ENCODE measurements at regions not wholly inside any gene's neighbourhood (a gene's known extent, or its start where the extent isn't known, plus 50 kb on each side); places are given as distances from the start of the nearest gene placed in this dataset.
A peak's percentile ranks its signal among the peaks of the same experiment; 100 is the strongest.

GRCh38 chr3:10585945-10586344, 80.6 kb upstream of the ATP2B2 start:
- no peak for DNase-seq

GRCh38 chr3:10594915-10595314, 89.5 kb upstream of the ATP2B2 start:
- DNase-seq = peak; percentile 68

GRCh38 chr3:10596746-10597448, 91.5 kb upstream of the ATP2B2 start:
- DNase-seq = no peak

GRCh38 chr3:10597733-10598132, 92.3 kb upstream of the ATP2B2 start:
- DNase-seq = no peak

- no peak for DNase-seq
Measured at GRCh38 chr3:10599017-10599416, 93.6 kb upstream of the ATP2B2 start.

GRCh38 chr3:10599444-10599843, 94.1 kb upstream of the ATP2B2 start:
- no peak for DNase-seq

GRCh38 chr3:10600296-10600714, 94.9 kb upstream of the ATP2B2 start:
- DNase-seq = no peak

- no peak for DNase-seq
Measured at GRCh38 chr3:10600726-10601125, 95.3 kb upstream of the ATP2B2 start.

GRCh38 chr3:10601151-10601856, 95.9 kb upstream of the ATP2B2 start:
- no peak for DNase-seq

GRCh38 chr3:10601857-10602230, 96.5 kb upstream of the ATP2B2 start:
- no peak for DNase-seq

- DNase-seq = no peak
Measured at GRCh38 chr3:10602271-10602670, 96.9 kb upstream of the ATP2B2 start.

GRCh38 chr3:10602769-10603768, 97.7 kb upstream of the ATP2B2 start:
- DNase-seq = no peak

GRCh38 chr3:10609134-10609533, 103.7 kb upstream of the ATP2B2 start:
- DNase-seq = no peak

GRCh38 chr3:10614168-10614567, 108.8 kb upstream of the ATP2B2 start:
- DNase-seq = no peak

- DNase-seq = no peak
Measured at GRCh38 chr3:10615715-10616114, 110.3 kb upstream of the ATP2B2 start.

- DNase-seq = no peak
Measured at GRCh38 chr3:10616321-10616720, 110.9 kb upstream of the ATP2B2 start.

- DNase-seq = no peak
Measured at GRCh38 chr3:10619989-10620832, 114.8 kb upstream of the ATP2B2 start.

- DNase-seq = no peak
Measured at GRCh38 chr3:10620833-10621082, 115.4 kb upstream of the ATP2B2 start.

GRCh38 chr3:10623578-10624275, 118.3 kb upstream of the ATP2B2 start:
- DNase-seq = no peak

- DNase-seq = no peak
Measured at GRCh38 chr3:10625323-10625722, 119.9 kb upstream of the ATP2B2 start.

- no peak for DNase-seq
Measured at GRCh38 chr3:10627884-10628572, 122.6 kb upstream of the ATP2B2 start.

Data from retina (tissue), 1 donor.